Ascending aorta (tissue), 2 donors: ENCODE measurements at regions not wholly inside any gene's neighbourhood (a gene's known extent, or its start where the extent isn't known, plus 50 kb on each side); places are given as distances from the start of the nearest gene placed in this dataset.
"Not testable (repeated sequence)": the region's sequence is repeated elsewhere in the genome, so short reads cannot be mapped to it uniquely, and the experiment has no call there.

Experiments
- DNase-seq, 2 donors: peaks; one replicate each; pipeline ENCODE4 v3.0.0-alpha.2; 2019; ENCODE audit warnings: low spot score in 2 of 2
- H3K27ac ChIP-seq, 2 donors: fragments of 200-600 bp; sonication (generic); one replicate each; pipeline ENCODE4 v1.5.1; 2016 to 2017; ENCODE audit warnings: mild to moderate bottlenecking in 1 of 2
- H3K27me3 ChIP-seq: fragments of 200-600 bp; sonication (generic); one replicate; pipeline ENCODE4 v1.5.1; 2017
- H3K36me3 ChIP-seq, 2 donors: fragments of 200-600 bp; sonication (generic); one replicate each; pipeline ENCODE4 v1.5.1; 2016
- H3K4me1 ChIP-seq, 2 donors: fragments of 200-600 bp; sonication (generic); one replicate each; pipeline ENCODE4 v1.5.1; 2016 to 2017; ENCODE audit warnings: mild to moderate bottlenecking in 1 of 2
- H3K4me3 ChIP-seq, 2 donors: fragments of 200-600 bp; sonication (generic); one replicate each; pipeline ENCODE4 v1.5.1; 2016 to 2017; ENCODE audit warnings: mild to moderate bottlenecking in 1 of 2
- H3K9me3 ChIP-seq, 2 donors: fragments of 200-600 bp; sonication (generic); one replicate each; pipeline ENCODE4 v1.5.1; 2016
- intact Hi-C: fragments of 100-400 bp; cut with DNase I; formaldehyde crosslinking; loops from one replicate; pipeline ENCODE4 v1.15.1; 2023
- TF ChIP-seq, protein P1 (sequence below), 3 experiments: fragments of 200-600 bp in 2 of 3; fragments of 450-650 bp in 1 of 3; sonication (generic) in 2 of 3; IDR thresholded peaks; one replicate each; pipeline ENCODE4 v1.5.1; 2016 to 2019; ENCODE audit warnings: antibody characterized with exemption in 3 of 3, mild to moderate bottlenecking in 1 of 3, moderate library complexity in 1 of 3

DNA sequence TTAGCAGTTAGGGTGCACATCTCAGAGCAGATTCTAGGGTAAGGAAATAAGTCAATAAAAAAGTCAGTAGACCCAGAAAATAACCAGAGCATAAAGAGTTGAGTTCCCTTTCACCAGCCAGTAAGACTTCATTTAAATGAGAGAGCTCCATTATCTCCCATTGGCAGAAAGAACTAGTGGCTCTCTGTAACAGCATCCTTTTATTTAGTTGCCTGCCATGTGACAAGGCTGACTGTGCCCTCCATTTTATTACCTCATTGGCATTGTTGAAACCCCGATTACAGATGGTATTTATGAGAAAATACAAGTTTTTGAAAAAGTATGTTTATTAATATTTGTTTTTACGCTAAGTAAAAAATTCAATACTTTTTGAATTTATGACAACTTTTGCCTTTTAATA lies 859.5 kb upstream of the NDST4 start:
- H3K4me1 ChIP-seq: no peaks in the 10 kb centered on the region
- TF ChIP-seq, protein P1, sequence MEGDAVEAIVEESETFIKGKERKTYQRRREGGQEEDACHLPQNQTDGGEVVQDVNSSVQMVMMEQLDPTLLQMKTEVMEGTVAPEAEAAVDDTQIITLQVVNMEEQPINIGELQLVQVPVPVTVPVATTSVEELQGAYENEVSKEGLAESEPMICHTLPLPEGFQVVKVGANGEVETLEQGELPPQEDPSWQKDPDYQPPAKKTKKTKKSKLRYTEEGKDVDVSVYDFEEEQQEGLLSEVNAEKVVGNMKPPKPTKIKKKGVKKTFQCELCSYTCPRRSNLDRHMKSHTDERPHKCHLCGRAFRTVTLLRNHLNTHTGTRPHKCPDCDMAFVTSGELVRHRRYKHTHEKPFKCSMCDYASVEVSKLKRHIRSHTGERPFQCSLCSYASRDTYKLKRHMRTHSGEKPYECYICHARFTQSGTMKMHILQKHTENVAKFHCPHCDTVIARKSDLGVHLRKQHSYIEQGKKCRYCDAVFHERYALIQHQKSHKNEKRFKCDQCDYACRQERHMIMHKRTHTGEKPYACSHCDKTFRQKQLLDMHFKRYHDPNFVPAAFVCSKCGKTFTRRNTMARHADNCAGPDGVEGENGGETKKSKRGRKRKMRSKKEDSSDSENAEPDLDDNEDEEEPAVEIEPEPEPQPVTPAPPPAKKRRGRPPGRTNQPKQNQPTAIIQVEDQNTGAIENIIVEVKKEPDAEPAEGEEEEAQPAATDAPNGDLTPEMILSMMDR (IDR thresholded peaks at IDR 0.05): no peak
- intact Hi-C loops: no loop called here

GRCh38 chr4:115970859-115971258 lies 857.4 kb upstream of the NDST4 start:
- Histone ChIP-seq H3K9me3 (no peaks in the 10 kb centered on the region), H3K27ac (no peak overlapping the region), H3K4me1 (no peaks in the 10 kb centered on the region), H3K4me3 (no peak overlapping the region), H3K36me3 (no peaks in the 10 kb centered on the region), H3K27me3 (no peaks in the 10 kb centered on the region)
- TF ChIP-seq, protein P1 (IDR thresholded peaks at IDR 0.05): no peak
- no peak for DNase-seq
- intact Hi-C loops: no loop called here

More for the DNA sequence above, 859.5 kb upstream of the NDST4 start:
- H3K9me3 ChIP-seq: no peaks in the 10 kb centered on the region
- no peak overlapping the region for H3K27ac ChIP-seq
- H3K4me3 ChIP-seq: no peak overlapping the region
- no peaks in the 10 kb centered on the region for H3K36me3 ChIP-seq
- no peak for DNase-seq
- H3K27me3 ChIP-seq: no peaks in the 10 kb centered on the region

DNA sequence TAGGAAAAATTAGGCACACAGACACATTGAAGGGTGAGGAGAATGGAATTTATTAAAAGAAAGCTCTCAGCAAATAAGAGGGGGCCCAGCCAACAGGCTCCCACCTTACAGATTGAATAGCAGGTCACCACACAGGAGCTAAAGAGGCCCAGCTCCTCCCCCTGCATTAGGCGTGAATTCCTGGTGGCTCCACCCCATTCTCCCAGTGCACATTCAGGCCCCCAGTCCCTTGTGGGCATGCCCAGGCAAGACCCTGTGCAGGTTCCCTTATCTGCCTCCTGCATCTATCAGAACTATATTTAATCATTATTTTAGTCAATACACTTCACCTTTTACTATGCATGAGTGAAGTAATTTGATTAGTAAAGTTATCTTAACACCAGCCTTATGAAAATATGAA lies 856.3 kb upstream of the NDST4 start:
- Histone ChIP-seq H3K27ac (no peak overlapping the region), H3K27me3 (no peaks in the 10 kb centered on the region), H3K36me3 (no peaks in the 10 kb centered on the region), H3K9me3 (no peaks in the 10 kb centered on the region), H3K4me1 (no peaks in the 10 kb centered on the region), H3K4me3 (no peak overlapping the region)
- no peak for DNase-seq
- TF ChIP-seq, protein P1 (IDR thresholded peaks at IDR 0.05): no peak
- intact Hi-C loops: no loop called here

- Histone ChIP-seq H3K9me3 (no peaks in the 10 kb centered on the region), H3K27ac (no peak overlapping the region), H3K36me3 (no peaks in the 10 kb centered on the region), H3K4me3 (no peak overlapping the region), H3K4me1 (no peaks in the 10 kb centered on the region), H3K27me3 (no peaks in the 10 kb centered on the region)
- TF ChIP-seq, protein P1 (IDR thresholded peaks at IDR 0.05): no peak
- no peak for DNase-seq
- intact Hi-C loops: no loop called here
Measured at GRCh38 chr4:115965588-115965987, 852.2 kb upstream of the NDST4 start.

GRCh38 chr4:115956054-115956796 lies 842.8 kb upstream of the NDST4 start:
- DNase-seq, H3K27me3 ChIP-seq, H3K27ac ChIP-seq, H3K36me3 ChIP-seq, H3K4me1 ChIP-seq, intact Hi-C loops, H3K9me3 ChIP-seq, H3K4me3 ChIP-seq: not testable (repeated sequence)

- no peak for DNase-seq
- H3K36me3 ChIP-seq: no peaks in the 10 kb centered on the region
Measured at GRCh38 chr4:115950806-115951205, 837.4 kb upstream of the NDST4 start.

DNA sequence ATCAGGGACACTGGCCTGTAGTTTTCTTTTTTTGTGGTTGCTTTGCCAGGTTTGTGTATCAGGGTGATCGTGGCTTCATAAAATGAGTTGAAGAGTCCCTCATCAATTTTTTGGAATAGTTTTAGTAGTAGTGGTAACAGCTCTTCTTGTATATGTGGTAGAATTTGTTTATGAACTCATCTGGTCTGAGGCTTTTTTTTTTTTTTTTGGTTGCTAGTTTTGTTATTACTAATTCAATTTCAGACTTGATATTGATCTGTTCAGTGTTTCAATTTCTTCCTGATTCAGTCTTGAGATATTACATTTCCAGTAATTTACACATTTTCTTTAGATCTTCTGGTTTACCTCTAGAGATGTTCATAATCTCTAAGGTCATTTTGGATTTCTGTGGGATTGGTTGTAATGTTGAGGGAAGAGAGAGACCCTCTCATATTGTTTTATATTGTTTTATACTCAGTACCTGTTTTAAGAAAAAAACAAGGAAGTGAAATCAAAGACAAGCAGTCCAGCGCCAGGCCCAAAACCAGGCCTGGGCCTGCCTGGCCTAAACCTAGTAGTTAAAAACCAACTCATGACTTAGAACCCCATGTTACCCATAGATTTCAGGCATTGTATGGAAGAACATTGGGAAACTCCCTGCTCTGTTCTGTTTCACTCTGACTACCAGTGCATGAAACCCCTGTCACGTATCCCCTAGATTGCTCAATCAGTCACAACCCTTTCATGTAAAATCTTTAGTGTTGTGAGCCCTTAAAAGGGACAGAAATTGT lies 836.7 kb upstream of the NDST4 start:
- H3K4me3 ChIP-seq, H3K9me3 ChIP-seq, H3K27ac ChIP-seq, H3K36me3 ChIP-seq, H3K27me3 ChIP-seq, H3K4me1 ChIP-seq, intact Hi-C loops, DNase-seq: not testable (repeated sequence)

More at GRCh38 chr4:115950806-115951205, 837.4 kb upstream of the NDST4 start:
- Histone ChIP-seq H3K27ac (no peak overlapping the region), H3K4me1 (no peaks in the 10 kb centered on the region), H3K27me3 (no peaks in the 10 kb centered on the region), H3K4me3 (no peak overlapping the region), H3K9me3 (no peaks in the 10 kb centered on the region)
- intact Hi-C loops: no loop called here
- TF ChIP-seq, protein P1 (IDR thresholded peaks at IDR 0.05): no peak
